ENCODE measurements at regions not wholly inside any gene's neighbourhood (a gene's known extent, or its start where the extent isn't known, plus 50 kb on each side); places are given as distances from the start of the nearest gene placed in this dataset.

DNA sequence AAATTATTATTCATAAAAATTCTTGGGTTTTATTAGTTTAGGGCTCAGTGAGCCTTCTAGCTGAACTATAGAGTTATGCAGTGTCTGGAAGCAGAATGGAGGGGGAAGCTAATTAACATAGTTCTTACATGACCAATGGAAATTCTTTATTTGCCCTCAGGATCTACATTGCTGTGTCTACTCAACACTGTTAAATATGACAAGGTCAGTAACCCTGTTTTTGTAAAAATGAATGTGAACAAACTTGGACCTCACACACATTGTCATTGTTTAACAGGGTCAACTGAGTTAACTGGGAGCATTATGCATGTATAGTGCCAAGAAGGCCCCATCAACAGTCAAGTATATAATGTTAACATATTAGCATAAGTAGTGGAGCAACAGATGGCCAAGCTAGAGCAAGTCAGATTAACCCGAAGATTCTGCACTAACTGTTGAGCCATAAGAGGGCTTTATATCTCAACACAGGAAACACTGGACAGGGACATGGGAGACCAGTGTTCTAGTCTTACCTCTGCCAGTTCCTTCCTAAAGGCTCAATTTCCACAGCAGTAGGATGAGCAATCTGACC, 122.5 kb upstream of the SEM1 start:
- Histone ChIP-seq H3K9me3 (no peaks in the 10 kb centered on the region), H3K4me1 (no peaks in the 10 kb centered on the region), H3K27me3 (no peaks in the 10 kb centered on the region), H3K36me3 (no peaks in the 10 kb centered on the region), H3K4me3 (no peak overlapping the region), H3K27ac (no peak overlapping the region)
- no peak for DNase-seq (ENCODE audit: low spot score in 2 of 2)
- 92% methylated on average over 1 of the region's 1 CpG for WGBS
- TF ChIP-seq POLR2A (IDR thresholded peaks at IDR 0.05) (no peak), POLR2AphosphoS5 (IDR thresholded peaks at IDR 0.05) (no peak), EP300 (IDR thresholded peaks at IDR 0.05) (no peak)
- TF ChIP-seq, protein P1, sequence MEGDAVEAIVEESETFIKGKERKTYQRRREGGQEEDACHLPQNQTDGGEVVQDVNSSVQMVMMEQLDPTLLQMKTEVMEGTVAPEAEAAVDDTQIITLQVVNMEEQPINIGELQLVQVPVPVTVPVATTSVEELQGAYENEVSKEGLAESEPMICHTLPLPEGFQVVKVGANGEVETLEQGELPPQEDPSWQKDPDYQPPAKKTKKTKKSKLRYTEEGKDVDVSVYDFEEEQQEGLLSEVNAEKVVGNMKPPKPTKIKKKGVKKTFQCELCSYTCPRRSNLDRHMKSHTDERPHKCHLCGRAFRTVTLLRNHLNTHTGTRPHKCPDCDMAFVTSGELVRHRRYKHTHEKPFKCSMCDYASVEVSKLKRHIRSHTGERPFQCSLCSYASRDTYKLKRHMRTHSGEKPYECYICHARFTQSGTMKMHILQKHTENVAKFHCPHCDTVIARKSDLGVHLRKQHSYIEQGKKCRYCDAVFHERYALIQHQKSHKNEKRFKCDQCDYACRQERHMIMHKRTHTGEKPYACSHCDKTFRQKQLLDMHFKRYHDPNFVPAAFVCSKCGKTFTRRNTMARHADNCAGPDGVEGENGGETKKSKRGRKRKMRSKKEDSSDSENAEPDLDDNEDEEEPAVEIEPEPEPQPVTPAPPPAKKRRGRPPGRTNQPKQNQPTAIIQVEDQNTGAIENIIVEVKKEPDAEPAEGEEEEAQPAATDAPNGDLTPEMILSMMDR (IDR thresholded peaks at IDR 0.05), result no peak

DNA sequence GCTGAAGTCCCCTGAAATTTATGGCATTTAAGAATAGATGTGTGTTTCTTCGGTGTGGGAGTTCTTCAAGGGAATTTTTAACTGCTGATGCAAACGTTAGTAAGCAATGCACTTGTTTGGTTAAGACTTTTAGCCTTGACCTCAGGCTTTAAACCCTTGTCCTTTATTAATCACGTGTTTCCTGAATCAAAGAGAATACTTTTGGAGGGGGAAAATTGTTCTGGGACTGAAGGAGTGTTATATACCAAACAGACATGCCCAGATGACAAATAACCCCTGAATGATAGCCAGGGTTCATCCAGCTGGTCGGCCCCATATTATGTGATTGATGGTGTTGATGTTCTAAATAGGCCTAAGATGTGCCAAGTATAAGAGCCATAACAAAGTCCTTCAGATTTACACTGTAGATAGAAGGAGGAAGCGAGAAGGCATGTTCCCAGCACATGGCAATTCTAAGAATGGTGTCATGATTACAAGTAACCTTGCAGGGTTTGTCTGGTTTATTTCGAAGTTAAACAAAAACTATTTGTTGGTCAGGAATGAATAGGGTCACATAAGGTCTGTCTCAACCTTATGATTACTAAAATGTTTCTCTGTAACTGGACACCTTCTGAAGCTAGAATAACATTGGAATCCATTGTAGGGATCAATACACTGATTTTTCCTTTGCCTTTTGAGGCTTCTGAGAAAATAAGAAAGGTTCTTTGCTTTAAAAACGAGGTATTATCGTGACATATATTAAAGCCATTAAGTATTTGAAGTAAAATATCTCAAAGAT, 124.2 kb upstream of the SEM1 start:
- Histone ChIP-seq H3K9me3 (no peaks in the 10 kb centered on the region), H3K36me3 (no peaks in the 10 kb centered on the region), H3K27me3 (no peaks in the 10 kb centered on the region), H3K4me3 (no peak overlapping the region), H3K27ac (no peak overlapping the region), H3K4me1 (no peaks in the 10 kb centered on the region)
- TF ChIP-seq POLR2A (IDR thresholded peaks at IDR 0.05), result no peak
- TF ChIP-seq, protein P1 (IDR thresholded peaks at IDR 0.05), result no peak
- TF ChIP-seq EP300 (IDR thresholded peaks at IDR 0.05), result no peak
- TF ChIP-seq POLR2AphosphoS5 (IDR thresholded peaks at IDR 0.05), result no peak
- 60% methylated on average over 8 of the region's 8 CpGs for WGBS
- no peak for DNase-seq (ENCODE audit: low spot score in 2 of 2)

DNA sequence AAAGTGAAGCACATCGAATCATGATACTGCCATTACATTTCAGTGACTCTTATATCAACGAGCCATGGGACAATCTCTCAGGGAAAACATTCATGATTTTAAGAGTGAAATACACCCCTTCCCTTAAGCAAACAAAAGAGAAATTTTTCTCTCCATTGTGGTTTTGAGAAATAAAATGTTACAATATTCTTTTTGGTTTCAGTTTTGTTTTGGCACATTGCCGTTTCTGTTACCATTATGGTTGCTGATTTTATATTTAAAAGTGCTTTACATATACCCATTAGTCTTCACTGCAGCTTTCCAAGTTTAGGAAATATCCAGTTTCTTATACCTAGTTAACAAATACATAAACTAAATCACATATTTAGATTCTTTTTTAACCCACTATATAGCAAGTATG, 126.8 kb upstream of the SEM1 start:
- no peaks in the 10 kb centered on the region for H3K36me3 ChIP-seq
- no peak overlapping the region for H3K27ac ChIP-seq
- H3K27me3 ChIP-seq, result no peaks in the 10 kb centered on the region
- H3K9me3 ChIP-seq, result no peaks in the 10 kb centered on the region
- H3K4me3 ChIP-seq, result no peak overlapping the region
- TF ChIP-seq POLR2A (IDR thresholded peaks at IDR 0.05) (no peak), POLR2AphosphoS5 (IDR thresholded peaks at IDR 0.05) (no peak), EP300 (IDR thresholded peaks at IDR 0.05) (no peak)
- TF ChIP-seq, protein P1 (IDR thresholded peaks at IDR 0.05), result no peak
- WGBS, result 67% methylated on average over 3 of the region's 3 CpGs
- no peaks in the 10 kb centered on the region for H3K4me1 ChIP-seq
- no peak for DNase-seq (ENCODE audit: low spot score in 2 of 2)

DNA sequence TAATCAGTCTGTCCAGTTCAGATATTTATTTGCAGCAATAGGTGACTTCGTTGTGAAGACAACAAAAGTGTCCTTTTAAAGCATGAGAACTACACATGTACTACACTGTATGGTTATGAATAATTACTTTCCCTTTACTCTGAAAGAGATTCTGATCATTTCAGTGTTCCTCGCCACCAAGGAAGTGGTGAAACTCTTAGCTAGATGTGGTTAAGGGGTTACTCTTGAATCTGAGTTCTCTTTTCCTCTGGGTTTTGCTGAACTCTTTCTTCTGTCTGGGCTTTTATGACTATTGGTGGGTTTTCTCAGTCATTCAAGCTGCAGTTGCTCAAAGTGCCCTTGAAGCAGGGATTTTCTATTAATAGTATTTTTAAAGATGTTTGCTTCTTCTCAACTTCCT, 127.9 kb upstream of the SEM1 start:
- Histone ChIP-seq H3K36me3 (no peaks in the 10 kb centered on the region), H3K27ac (no peak overlapping the region), H3K27me3 (no peaks in the 10 kb centered on the region), H3K4me1 (no peaks in the 10 kb centered on the region), H3K9me3 (no peaks in the 10 kb centered on the region), H3K4me3 (no peak overlapping the region)
- TF ChIP-seq EP300 (IDR thresholded peaks at IDR 0.05) (no peak), POLR2A (IDR thresholded peaks at IDR 0.05) (no peak)
- no peak for DNase-seq (ENCODE audit: low spot score in 2 of 2)
- WGBS, result 63% methylated on average over 2 of the region's 2 CpGs

DNA sequence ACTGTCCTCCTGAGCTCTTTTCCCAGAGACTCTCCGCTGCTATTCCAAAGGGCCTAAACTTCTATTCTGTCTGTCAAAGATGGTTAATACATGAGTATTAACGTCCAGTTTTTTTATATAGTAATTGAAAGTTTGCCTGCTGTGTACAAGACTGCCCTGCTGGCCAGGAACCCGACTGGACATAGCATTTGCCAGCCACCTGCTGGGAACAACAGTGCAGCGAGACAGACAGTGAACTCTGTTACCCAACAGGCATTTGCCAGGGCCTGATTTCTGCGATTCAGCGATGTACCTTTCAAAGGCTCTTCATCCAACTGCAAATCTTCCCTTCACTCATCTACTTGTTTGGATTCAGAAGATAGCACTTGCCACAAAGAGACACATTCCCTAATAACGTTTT, 128.8 kb upstream of the SEM1 start:
- H3K4me3 ChIP-seq, result no peak overlapping the region
- WGBS, result 70% methylated on average over 7 of the region's 7 CpGs
- DNase-seq (ENCODE audit: low spot score in 2 of 2), result no peak
- H3K27me3 ChIP-seq, result no peaks in the 10 kb centered on the region
- H3K9me3 ChIP-seq, result no peaks in the 10 kb centered on the region
- TF ChIP-seq POLR2AphosphoS5 (IDR thresholded peaks at IDR 0.05) (no peak), POLR2A (IDR thresholded peaks at IDR 0.05) (no peak), EP300 (IDR thresholded peaks at IDR 0.05) (no peak)
- TF ChIP-seq, protein P1 (IDR thresholded peaks at IDR 0.05), result no peak
- no peaks in the 10 kb centered on the region for H3K36me3 ChIP-seq
- H3K4me1 ChIP-seq, result no peaks in the 10 kb centered on the region
- H3K27ac ChIP-seq, result no peak overlapping the region

Data from suprapubic skin (tissue), 4 donors.